CD4-positive, alpha-beta T cell treated with Interleukin-2 at 100 ng/mL for 4 hours (primary cell): ENCODE measurements at regions not wholly inside any gene's neighbourhood (a gene's known extent, or its start where the extent isn't known, plus 50 kb on each side); places are given as distances from the start of the nearest gene placed in this dataset.
"Not testable (repeated sequence)": the region's sequence is repeated elsewhere in the genome, so short reads cannot be mapped to it uniquely, and the experiment has no call there.

Source experiments
- DNase-seq: peaks from one replicate; pipeline ENCODE4 v3.0.0-alpha.2; 2020; ENCODE audit warnings: low spot score

GRCh38 chr6:155656024-155656423 lies 200.4 kb upstream of the NOX3 start:
- DNase-seq, result no peak

GRCh38 chr6:155654474-155654873 lies 198.8 kb upstream of the NOX3 start:
- no peak for DNase-seq

- no peak for DNase-seq
Measured at GRCh38 chr6:155648301-155648700, 192.7 kb upstream of the NOX3 start.

GRCh38 chr6:155647354-155647753 lies 191.7 kb upstream of the NOX3 start:
- no peak for DNase-seq

GRCh38 chr6:155646443-155646842 lies 190.8 kb upstream of the NOX3 start:
- no peak for DNase-seq

- no peak for DNase-seq
Measured at GRCh38 chr6:155645325-155645724, 189.7 kb upstream of the NOX3 start.

GRCh38 chr6:155641603-155642002 lies 186.0 kb upstream of the NOX3 start:
- DNase-seq, result no peak

GRCh38 chr6:155638200-155638599 lies 182.6 kb upstream of the NOX3 start:
- no peak for DNase-seq

- DNase-seq, result no peak
Measured at GRCh38 chr6:155635416-155635815, 179.8 kb upstream of the NOX3 start.

- no peak for DNase-seq
Measured at GRCh38 chr6:155630085-155630484, 174.4 kb upstream of the NOX3 start.

GRCh38 chr6:155629652-155630051 lies 174.0 kb upstream of the NOX3 start:
- DNase-seq, result no peak

GRCh38 chr6:155628306-155628705 lies 172.7 kb upstream of the NOX3 start:
- DNase-seq, result no peak

- DNase-seq, result not testable (repeated sequence)
Measured at GRCh38 chr6:155627722-155628212, 172.1 kb upstream of the NOX3 start.

GRCh38 chr6:155623450-155624178 lies 168.0 kb upstream of the NOX3 start:
- DNase-seq, result no peak

- DNase-seq, result no peak
Measured at GRCh38 chr6:155614606-155615005, 159.0 kb upstream of the NOX3 start.

- DNase-seq, result no peak
Measured at GRCh38 chr6:155611742-155612141, 156.1 kb upstream of the NOX3 start.

GRCh38 chr6:155604991-155605390 lies 149.4 kb upstream of the NOX3 start:
- no peak for DNase-seq

GRCh38 chr6:155599561-155599960 lies 143.9 kb upstream of the NOX3 start:
- DNase-seq, result no peak

GRCh38 chr6:155599160-155599559 lies 143.5 kb upstream of the NOX3 start:
- DNase-seq, result no peak

- DNase-seq, result no peak
Measured at GRCh38 chr6:155595284-155595683, 139.6 kb upstream of the NOX3 start.

GRCh38 chr6:155591741-155592140 lies 136.1 kb upstream of the NOX3 start:
- no peak for DNase-seq

- DNase-seq, result no peak
Measured at GRCh38 chr6:155589190-155589589, 133.6 kb upstream of the NOX3 start.

- DNase-seq, result no peak
Measured at GRCh38 chr6:155587817-155588216, 132.2 kb upstream of the NOX3 start.

GRCh38 chr6:155586090-155586489 lies 130.5 kb upstream of the NOX3 start:
- DNase-seq, result no peak
